Stimulated activated CD4-positive, alpha-beta T cell treated with anti-CD3 and anti-CD28 coated beads, Interleukin-1b, Interleukin-23, amount 100 ng/mL, for 4 hours (primary cell): ENCODE measurements at regions not wholly inside any gene's neighbourhood (a gene's known extent, or its start where the extent isn't known, plus 50 kb on each side); places are given as distances from the start of the nearest gene placed in this dataset.

Experiments used
- DNase-seq, 2 donors: peaks; one replicate each; pipeline ENCODE4 v3.0.0-alpha.2; 2020; ENCODE audit warnings: low read depth in 2 of 2

DNA sequence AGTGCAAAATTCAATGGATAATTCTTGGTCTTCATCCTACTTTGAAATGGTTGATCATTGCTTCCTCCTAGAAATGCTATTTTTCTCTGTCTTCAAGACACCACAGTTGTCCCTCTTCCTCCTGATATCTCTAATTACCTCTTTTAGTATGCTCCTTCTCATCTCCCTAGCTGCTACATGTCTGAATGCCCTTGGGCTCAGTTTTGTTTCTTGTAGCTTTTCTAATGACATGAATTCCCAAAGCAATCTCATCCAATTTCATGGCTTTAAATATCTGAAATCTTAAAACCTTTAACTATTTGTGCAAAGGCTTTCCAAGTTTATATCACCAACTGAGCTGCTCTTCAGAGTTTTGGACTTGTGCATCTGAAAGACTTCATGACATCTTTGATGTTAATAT lies 120.2 kb upstream of the RGS17 start:
- DNase-seq, result no peak

- no peak for DNase-seq
Observed at GRCh38 chr6:153237670-153238069, 106.6 kb upstream of the RGS17 start.

DNA sequence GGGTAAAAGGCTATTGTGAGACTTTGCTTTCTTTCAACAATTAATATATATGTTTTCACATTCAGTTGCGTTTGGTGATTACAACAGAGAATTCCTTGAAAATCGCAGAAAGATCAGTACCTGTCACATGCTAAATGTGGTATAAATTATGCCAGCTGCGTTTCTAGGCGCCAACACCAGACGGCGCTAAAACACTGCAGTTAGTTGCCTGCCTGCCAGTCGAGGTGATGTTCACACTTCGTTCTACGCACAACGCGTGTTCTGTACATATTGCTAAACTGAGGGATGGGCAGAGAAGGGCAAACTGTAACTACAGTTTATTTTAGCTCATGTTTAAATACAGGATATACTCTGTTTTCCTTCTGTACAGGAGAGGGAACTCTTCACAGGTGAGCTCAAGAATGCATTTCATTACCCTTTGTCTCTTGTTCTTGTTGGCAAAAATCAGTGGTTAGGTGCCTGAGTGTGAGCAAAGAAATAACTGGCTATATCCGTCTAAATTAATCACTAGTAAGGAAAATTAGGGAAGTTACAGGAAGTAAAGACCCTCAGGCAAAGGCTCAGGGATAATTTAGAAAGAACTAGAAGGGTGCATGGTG lies 100.1 kb upstream of the RGS17 start:
- peak in 1 of 2 donors; percentile 7 for DNase-seq

GRCh38 chr6:153218184-153218792 lies 87.2 kb upstream of the RGS17 start:
- no peak for DNase-seq

DNA sequence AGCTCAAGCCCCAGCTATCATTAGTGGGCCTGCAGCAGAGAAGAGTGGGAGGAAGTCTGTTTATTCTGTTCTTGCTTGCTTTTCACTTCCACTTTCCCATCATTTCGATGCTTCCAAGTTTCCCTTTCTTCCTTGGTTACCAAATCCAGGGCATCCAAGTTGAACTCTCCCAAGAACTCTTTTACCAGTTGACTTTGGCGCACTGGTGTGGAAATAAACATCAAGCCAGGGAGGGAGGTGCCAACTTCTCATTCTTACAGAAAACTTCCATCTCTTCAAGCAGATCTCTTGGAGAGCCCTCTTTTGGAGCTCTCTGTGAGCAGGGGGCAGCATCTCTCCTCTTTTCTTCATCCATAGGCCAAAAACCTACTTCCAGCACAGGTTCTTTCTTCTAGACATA lies 85.7 kb upstream of the RGS17 start:
- DNase-seq, result no peak

- DNase-seq, result no peak
Observed at GRCh38 chr6:153215242-153215641, 84.2 kb upstream of the RGS17 start.

DNA sequence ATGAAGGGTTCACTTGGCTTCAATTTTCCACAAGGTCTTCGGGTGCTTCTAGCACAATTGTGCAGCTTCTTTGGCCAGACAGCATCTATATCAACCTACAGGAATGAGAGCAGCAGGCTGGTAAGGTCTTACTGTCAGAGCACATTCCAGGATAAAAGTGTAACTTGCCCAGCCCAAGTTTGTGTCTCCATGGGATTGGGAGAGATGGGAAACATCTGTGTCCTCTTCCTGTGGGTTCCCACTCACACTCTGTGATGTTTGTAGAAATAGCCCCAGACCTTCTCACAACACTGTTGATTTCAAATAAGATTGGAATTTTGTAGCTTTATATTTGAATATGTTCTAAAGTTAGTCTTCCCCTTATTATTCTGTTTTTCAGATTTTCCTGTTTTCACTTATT lies 83.4 kb upstream of the RGS17 start:
- no peak for DNase-seq

DNA sequence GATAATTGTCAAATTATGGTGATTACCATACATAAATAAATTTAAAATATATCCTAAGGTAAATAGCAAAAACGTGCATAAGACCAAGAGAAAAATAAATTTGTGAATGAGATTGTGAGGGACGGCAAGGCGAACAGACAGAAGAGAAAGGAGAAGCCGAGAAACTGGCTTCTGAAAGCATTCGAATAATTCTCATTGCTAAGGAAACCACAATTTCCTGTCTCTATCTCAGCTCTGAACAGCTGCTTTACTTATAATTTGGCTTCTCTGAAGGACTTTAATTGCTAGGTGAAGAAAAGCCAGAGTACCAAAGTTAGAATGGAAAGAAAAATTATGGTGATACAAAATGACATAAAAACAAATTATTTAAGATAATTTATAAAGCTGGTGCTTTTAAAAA lies 79.0 kb upstream of the RGS17 start:
- no peak for DNase-seq

DNA sequence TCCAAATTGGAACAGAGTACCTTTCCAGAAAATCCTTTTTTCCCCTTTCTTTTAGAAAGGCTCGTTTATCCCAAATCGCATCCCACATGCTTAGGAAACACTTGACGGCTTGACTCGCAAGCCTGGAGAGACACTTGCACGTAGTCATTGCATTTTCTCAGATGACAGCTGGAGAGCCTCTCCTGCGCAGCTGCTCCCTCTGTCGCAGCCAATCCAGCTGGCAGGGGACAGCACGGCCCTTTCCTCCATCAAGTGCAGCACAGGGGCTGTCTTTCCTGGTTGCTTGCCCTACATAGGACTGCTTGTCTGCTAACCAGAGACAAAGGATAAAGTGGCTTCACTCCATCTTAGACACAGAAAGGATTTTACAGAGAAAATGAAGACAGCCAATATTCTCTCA lies 77.6 kb upstream of the RGS17 start:
- no peak for DNase-seq

DNA sequence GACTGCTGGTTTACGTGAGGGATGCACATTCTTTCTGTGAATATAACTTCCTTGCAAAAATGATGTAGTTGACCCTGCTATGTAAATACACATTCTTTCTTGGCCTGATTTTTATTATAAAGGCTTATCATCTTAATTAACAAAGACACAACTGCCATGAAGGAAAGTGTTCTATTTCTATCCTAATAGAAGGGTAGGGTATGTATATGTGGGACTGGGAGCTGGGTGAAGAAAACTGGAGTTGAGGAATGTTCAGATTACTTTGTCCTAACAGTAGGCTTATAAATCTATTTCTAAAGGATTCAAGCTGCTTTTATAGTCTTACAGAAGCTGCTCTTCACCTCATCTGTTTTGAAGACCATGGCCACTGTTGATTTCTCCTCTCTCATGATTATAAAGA lies 76.5 kb upstream of the RGS17 start:
- DNase-seq, result no peak

- no peak for DNase-seq
Observed at GRCh38 chr6:153207006-153207405, 75.9 kb upstream of the RGS17 start.

DNA sequence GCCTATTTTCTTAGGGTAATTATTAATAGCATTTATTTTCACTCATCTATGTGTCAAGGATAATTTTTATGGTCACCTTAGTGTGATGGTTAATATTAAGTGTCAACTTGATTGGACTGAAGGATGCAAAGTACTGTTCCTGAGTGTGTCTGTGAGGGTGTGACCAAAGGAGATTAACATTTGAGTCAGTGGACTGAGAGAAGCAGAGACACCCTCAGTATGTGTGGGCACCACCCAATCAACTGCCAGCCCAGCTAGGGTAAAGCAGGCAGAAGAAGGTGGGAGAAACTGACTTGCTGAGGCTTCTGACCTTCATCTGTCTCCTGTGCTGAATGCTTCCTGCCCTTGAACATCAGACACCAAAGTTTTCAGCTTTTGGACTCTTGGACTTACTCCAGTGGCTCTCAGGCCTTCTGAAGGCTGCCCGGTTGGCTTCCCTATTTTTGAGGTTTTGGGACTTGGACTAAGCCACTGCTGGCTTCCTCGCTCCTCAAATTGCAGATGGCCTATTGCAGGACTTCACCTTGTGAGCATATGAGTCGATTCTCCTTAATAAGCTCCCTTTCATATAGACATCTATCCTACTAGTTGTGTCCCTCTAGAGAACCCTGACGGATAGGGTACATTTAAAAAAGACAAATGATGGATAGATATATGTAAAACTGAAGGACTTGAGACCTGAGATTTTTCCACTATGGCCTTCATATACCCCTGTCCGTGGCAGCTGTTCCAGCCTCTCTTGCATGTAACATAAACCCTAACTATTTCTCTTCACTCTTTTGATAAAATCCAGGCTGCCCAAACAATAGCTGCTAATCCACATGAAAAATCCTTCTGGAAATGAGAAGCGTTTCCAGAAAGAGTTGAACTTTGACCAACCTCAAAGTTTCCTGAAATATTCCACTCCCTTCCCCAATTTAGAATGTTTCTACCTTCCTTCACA lies 62.1 kb upstream of the RGS17 start:
- no peak for DNase-seq

DNA sequence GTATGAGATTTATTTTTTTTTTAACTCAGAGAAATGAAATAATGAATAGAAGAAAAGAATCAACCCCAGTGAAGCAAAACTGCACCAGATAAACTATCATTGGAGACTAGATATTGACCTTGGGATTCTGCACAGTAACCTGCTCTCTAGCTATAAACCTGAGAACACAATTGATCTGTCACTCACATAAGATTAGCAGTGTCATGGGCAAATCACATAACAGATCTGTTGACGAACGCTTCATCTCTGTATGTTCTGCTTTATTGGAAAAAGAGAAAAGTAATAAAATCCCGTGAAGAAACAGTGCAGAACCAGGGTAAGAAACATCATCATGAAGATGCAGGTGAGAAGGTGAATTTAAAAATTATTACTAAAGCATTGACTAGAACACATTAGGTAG lies 52.8 kb upstream of the RGS17 start:
- no peak for DNase-seq
